HG03097 (cell line): ENCODE measurements at regions not wholly inside any gene's neighbourhood (a gene's known extent, or its start where the extent isn't known, plus 50 kb on each side); places are given as distances from the start of the nearest gene placed in this dataset.
"Not testable (repeated sequence)": the region's sequence is repeated elsewhere in the genome, so short reads cannot be mapped to it uniquely, and the experiment has no call there.

Source experiments
- ATAC-seq: cut with Tn5 transposase; IDR thresholded peaks from one replicate; pipeline ENCODE4 v1.9.1; 2021; ENCODE audit not compliant: unreplicated experiment, low FRiP score

DNA sequence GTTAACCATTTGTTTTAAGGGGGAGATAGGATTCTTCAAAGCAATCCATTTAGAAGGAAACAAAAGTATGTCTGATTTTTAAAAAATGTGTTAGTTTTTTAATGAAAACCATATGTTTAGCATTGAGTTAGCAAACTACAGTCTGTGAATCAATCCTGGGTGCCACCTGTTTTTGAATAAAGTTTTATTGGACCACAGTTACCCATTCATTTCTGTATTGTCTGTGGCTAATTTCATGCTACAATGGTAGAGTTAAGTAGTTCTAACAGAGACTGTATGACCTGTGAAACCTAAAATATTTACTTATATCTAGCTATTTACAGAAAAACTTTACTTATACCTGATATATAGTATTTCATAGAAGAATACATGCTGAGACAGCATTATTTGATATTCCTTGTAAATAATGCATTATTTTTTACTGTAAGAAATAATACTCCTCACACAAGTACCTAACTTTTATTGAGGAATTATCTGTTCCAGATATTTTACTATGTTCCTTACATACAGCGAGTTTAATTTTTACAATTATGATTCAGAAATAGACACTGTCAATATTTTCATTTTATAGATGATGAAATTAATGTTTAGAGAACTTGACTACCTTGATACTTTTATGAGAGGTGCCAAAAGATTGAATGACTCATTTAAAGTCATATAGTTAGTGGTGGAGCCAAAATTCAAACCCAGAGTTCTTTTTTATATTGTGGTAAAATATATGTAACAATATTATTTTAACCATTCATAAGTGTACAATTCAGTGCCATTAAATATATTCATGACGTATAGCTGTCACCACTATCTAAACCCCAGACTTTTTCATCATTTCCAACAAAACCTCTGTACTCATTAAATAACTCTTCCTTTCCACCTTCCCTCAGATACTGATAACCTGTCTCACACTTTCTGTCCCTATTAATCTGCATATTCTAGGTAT lies 122.0 kb downstream of the GLUD2 start:
- no peak for ATAC-seq

- no peak for ATAC-seq
Measured at GRCh38 chrX:121172703-121173102, 125.3 kb downstream of the GLUD2 start.

GRCh38 chrX:121179972-121180371 lies 132.6 kb downstream of the GLUD2 start:
- ATAC-seq: no peak

- no peak for ATAC-seq
Measured at GRCh38 chrX:121191779-121192178, 144.4 kb downstream of the GLUD2 start.

DNA sequence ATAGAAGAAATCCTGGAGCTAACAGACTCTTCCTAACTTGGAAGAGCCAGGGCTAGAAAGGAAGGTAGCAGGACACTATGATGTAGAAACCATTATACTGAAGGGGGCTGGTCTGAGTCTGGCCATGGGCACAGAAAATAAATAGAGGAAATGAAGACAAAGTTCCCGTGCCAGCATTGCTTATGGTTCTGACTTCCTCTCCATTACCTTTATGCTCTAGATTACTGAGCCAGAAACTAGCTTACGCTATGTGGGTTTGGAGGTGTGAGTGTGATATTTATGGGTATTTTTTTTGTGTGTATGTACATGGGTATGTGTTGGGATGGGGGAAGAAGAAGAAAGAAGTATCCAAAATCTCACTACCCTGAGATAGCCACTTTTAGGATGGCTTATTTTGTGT lies 148.3 kb downstream of the GLUD2 start:
- no peak for ATAC-seq

DNA sequence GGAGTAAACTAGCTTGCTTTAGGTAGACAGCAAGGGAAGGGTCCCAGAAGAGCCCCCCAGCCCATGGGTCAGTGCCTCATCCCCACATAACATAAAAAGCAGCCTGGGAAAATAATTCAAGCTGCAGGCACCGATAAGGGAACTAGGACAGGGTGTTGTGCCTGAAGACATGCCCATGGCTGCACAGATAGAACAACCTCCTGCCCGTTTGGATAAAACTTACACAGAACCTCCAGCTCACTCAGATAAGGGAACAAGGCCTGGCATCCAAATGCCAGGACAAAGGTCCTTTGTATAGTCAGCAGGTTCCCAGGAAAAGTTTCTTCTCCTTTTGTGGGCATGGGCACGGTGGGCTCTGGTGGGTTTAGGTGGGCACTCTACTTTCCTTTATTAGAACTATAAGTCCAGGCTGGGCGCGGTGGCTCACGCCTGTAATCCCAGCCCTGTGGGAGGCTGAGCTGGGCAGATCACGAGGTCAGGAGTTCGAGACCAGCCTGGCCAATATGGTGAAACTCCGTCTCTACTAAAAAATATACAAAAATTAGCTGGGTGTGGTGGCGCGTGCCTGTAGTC lies 149.5 kb downstream of the GLUD2 start:
- ATAC-seq: not testable (repeated sequence)

- ATAC-seq: no peak
Measured at GRCh38 chrX:121208563-121208962, 161.2 kb downstream of the GLUD2 start.

GRCh38 chrX:121216641-121217374 lies 169.4 kb downstream of the GLUD2 start:
- ATAC-seq: no peak

GRCh38 chrX:121221322-121221977 lies 174.0 kb downstream of the GLUD2 start:
- ATAC-seq: no peak

DNA sequence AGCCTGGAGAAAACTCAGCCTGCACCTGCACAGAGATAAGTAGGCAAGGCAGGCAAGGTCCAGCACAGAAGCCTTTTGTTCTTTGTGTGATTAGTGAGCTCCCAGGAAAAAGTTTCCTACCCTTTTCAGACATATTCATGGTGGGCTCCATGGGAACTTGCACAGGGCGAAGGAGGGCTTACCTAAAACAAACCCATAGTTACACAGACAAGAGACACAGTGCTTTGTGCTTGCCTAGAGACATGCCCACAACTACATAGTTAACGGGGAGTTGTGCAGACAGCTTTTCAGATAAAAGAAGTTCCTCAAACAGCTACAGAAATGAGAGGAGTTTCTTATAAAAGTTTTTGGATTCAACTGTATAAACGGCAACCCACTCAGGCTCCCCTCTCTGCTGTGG lies 180.5 kb downstream of the GLUD2 start:
- ATAC-seq: no peak

DNA sequence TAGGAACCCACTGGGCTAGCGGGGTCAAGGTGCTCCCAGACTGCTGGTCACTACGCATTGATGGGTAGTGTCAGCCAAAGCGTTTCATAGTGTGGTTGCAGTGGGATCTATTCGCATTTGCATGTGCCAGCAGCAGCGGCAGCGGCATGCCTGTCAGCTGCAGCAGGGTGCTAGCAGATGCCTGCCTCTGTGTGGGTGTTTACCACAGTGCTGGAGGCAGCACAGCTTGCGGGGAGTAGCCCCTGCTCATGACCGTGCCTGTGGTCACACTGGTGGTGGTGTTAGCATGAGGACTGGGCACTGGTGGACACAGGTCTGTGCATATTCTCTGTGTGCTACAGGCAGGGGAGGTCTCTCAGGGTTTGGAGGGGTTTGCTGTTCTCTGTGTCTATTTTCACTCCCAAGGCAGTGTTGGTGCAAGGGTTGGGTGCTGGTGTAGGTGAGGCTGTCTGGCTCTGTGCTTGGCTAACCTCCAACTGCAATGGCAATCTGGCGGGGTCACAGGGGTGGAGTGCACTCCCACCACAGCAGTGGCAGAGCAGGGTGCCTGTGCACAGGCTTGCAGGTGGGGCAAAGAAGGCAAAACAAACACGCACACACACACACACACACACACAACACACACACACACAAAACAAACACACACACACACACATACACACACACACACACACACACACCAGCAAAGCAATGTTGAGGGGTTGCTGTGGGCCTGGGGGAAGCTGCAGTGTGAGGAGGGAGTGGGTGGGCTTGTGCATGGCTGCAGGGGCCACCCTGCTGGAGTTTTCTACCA lies 184.4 kb downstream of the GLUD2 start:
- ATAC-seq: no peak

DNA sequence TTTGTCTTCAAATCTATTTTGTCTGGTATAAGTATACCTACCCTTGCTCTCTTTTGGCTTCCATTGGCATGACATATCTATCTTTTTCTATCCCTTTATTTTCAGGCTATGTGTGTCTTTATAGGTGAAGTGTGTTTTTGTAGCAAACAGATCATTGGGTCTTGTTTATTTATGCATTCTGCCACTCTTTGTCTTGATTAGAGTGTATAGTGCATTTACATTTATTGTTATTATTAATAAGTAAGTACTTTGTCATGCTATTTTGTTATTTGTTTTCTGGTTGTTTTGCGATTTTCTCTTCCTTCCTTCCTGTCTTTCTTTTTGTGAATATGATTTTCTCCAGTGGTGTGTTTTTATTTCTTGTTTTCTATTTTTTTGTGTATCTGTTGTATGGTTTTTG lies 188.6 kb downstream of the GLUD2 start:
- no peak for ATAC-seq

DNA sequence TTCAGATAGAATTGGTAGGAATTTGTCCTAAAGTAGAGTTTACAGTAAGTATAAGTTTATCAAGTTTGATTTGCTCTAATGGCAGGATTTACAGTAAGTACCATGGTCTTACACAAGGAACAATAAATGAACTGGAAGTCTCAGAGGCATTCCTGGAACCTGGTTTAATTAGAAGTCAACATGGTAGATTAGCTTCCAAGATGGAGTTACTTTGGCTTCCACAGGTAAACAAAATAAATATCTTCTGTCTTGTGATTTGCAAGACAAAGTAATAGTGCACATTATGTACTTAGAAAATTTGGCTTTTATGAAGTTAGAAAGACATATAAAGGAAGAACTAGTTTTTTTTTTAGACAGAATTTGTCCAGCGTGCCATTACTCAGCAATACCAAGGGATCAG lies 190.7 kb downstream of the GLUD2 start:
- ATAC-seq: no peak

DNA sequence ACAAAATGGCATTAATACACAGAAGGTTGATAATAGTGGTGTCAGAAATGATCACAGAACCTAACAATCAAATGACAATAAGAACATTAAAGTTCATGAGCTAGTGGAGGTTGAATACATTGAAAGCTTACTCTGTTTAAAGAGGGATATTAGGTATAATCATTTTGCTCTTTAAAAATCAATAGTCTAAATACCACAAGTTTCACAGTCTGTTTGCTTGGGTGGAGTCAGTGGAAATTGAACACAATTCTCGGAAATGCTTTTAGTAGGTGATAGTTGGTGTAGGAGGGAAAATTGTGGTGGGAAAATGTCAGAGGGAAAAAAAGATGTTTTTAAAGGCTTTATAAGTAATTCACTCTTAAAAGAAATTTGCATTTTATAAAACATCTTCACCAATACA lies 197.1 kb downstream of the GLUD2 start:
- no peak for ATAC-seq

- no peak for ATAC-seq
Measured at GRCh38 chrX:121245763-121246162, 198.4 kb downstream of the GLUD2 start.

DNA sequence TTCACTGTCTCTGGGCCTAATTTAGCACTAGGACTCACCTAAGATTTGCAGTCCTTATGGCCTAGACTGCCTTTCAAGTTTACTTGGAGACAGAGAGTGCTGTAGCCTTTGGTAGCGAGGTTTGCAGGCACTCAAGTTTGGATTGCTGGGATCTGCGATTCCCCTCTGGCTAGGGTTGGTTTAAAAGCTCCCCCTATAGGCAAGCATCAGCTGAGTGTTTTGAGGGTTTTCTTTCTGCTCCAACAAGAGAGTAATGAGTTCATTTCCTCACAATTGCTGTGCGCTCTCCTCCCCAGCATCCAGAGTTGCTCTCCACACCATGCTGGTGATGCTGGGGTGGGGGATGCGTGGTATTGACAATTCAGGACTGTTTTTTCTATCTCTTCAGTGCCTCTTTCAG lies 206.9 kb downstream of the GLUD2 start:
- ATAC-seq: no peak

- ATAC-seq: no peak
Measured at GRCh38 chrX:121256647-121257046, 209.2 kb downstream of the GLUD2 start.

DNA sequence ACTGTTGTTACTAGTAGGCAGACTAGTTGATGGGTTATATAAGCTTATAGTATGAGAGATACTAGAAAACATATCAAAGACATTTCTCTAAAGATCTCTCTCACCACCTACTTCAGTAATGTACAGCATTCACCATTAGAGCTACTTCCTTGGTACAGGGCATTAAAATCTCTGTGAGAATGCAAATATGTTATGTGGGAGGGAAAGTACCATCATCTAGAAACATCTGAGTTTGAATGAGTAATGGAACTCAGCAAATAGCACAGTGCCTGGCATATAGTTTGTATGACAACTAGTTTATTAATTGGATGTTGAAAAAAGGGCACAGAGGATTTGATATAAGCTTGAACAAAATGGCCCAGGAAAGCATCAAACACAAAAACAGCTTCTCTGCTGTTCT lies 211.1 kb downstream of the GLUD2 start:
- ATAC-seq: no peak

- no peak for ATAC-seq
Measured at GRCh38 chrX:121259170-121259569, 211.8 kb downstream of the GLUD2 start.

DNA sequence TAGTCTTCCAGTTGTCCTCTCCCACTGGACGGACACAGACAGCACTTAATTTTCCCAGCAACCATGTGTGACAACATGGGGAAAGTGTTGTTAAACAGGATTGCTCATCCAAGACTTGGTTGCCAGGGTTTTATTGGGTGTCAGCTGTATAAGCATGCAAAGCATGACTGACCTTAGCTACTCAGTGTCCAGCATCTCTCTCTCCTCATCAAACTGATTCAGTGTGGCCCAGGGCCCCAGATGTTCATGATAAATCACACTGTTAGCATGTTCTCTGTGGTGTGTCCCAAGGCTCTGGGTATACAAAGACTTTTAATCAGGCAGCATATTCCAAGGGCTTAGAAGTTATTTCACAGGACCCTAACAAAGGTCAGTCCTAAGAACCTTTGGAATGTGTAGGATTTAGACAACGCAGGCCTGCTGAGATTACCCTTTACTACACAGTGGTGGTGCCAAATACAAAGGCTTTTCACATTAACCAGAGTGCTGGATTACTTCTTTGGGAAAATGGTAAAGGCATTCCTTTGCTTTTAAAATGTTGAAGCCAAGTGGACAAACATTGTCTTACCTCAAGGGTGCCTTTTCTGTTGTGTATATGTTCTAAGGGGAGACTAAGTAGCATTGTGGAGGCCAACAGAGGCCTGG lies 213.3 kb downstream of the GLUD2 start:
- no peak for ATAC-seq
